ELF-1 (cell line): ENCODE measurements at regions not wholly inside any gene's neighbourhood (a gene's known extent, or its start where the extent isn't known, plus 50 kb on each side); places are given as distances from the start of the nearest gene placed in this dataset.

Source experiments
- DNase-seq: peaks from one replicate; pipeline ENCODE4 v3.0.0-alpha.2; 2016; ENCODE audit warnings: low read depth, low spot score

GRCh38 chr6:166877906-166878305 lies 78.4 kb downstream of the RNASET2 start:
- no peak for DNase-seq

GRCh38 chr6:166877349-166877748 lies 79.0 kb downstream of the RNASET2 start:
- no peak for DNase-seq

- DNase-seq = peak; percentile 20
Observed at GRCh38 chr6:166872531-166873009, 83.8 kb downstream of the RNASET2 start.

- DNase-seq = no peak
Observed at GRCh38 chr6:166870602-166871208, 85.6 kb downstream of the RNASET2 start.

- peak; percentile 26 for DNase-seq
Observed at GRCh38 chr6:166866839-166867637, 89.3 kb downstream of the RNASET2 start.

GRCh38 chr6:166864333-166864732 lies 92.0 kb downstream of the RNASET2 start:
- DNase-seq = no peak

GRCh38 chr6:166862978-166863530 lies 93.3 kb downstream of the RNASET2 start:
- DNase-seq = peak; percentile 44

- peak; percentile 61 for DNase-seq
Observed at GRCh38 chr6:166862287-166862977, 93.9 kb downstream of the RNASET2 start.

- no peak for DNase-seq
Observed at GRCh38 chr6:166861961-166862286, 94.4 kb downstream of the RNASET2 start.

GRCh38 chr6:166861304-166861703 lies 95.0 kb downstream of the RNASET2 start:
- no peak for DNase-seq

- no peak for DNase-seq
Observed at GRCh38 chr6:166860392-166860791, 96.0 kb downstream of the RNASET2 start.

GRCh38 chr6:166855416-166855815 lies 100.9 kb downstream of the RNASET2 start:
- no peak for DNase-seq

- peak; percentile 39 for DNase-seq
Observed at GRCh38 chr6:166853371-166854325, 102.7 kb downstream of the RNASET2 start.

GRCh38 chr6:166852451-166852975 lies 103.8 kb downstream of the RNASET2 start:
- no peak for DNase-seq

GRCh38 chr6:166851911-166852310 lies 104.4 kb downstream of the RNASET2 start:
- no peak for DNase-seq

GRCh38 chr6:166851426-166851825 lies 104.9 kb downstream of the RNASET2 start:
- DNase-seq = no peak

- no peak for DNase-seq
Observed at GRCh38 chr6:166850677-166851076, 105.7 kb downstream of the RNASET2 start.

- DNase-seq = no peak
Observed at GRCh38 chr6:166849749-166850183, 106.6 kb downstream of the RNASET2 start.

GRCh38 chr6:166848979-166849748 lies 107.2 kb downstream of the RNASET2 start:
- DNase-seq = no peak
